B cell (primary cell): ENCODE measurements at regions not wholly inside any gene's neighbourhood (a gene's known extent, or its start where the extent isn't known, plus 50 kb on each side); places are given as distances from the start of the nearest gene placed in this dataset.
"Not testable (repeated sequence)": the region's sequence is repeated elsewhere in the genome, so short reads cannot be mapped to it uniquely, and the experiment has no call there.

ENCODE experiments used
- ATAC-seq: fragments of 200-7000 bp; cut with Tn5 transposase; one replicate; pipeline ENCODE4 v1.10.0; 2021; ENCODE audit warnings: low read depth, mild to moderate bottlenecking, moderate number of reproducible peaks, moderate library complexity
- CTCF ChIA-PET: fragments of 350-600 bp; sonication (Branson Sonifier 250); formaldehyde crosslinking; loops from one replicate; lab custom pipeline; 2021; ENCODE audit warnings: antibody characterized with exemption, inconsistent platforms; lab: Charles Lee
- POLR2A ChIA-PET: fragments of 350-600 bp; sonication (Branson Sonifier 250); formaldehyde crosslinking; loops from one replicate; lab custom pipeline; 2021; ENCODE audit warnings: antibody characterized with exemption; lab: Charles Lee
- DNase-seq: peaks from one replicate; pipeline ENCODE4 v3.0.0; 2013
- H2AFZ ChIP-seq: 2 replicates; pipeline ENCODE4 v1.6.1; 2012; ENCODE audit warnings: mild to moderate bottlenecking, low read depth, low read length; ENCODE audit not compliant: insufficient read depth, poor library complexity, severe bottlenecking
- H3K27ac ChIP-seq, 2 donors: 1 replicate in 1 of 2; 2 replicates in 1 of 2; pipeline ENCODE4 v1.5.1; 2012 to 2013; ENCODE audit warnings: low read length in 2 of 2, mild to moderate bottlenecking in 2 of 2, moderate library complexity in 1 of 2
- H3K27me3 ChIP-seq, 4 experiments: fragments of 200-600 bp in 1 of 4; sonication (generic) in 1 of 4; replicated peaks in 1 of 4; 1 replicate in 2 of 4; 2 replicates in 2 of 4; pipeline versions ENCODE4 v1.6.1 to v1.7.0; 2013 to 2016; ENCODE audit warnings: low read length in 3 of 4, mild to moderate bottlenecking in 2 of 4, mixed read lengths in 1 of 4, moderate library complexity in 1 of 4; ENCODE audit not compliant: insufficient read depth in 4 of 4, control insufficient read depth in 3 of 4; ENCODE audit errors: control extremely low read depth in 1 of 4
- H3K36me3 ChIP-seq, 2 experiments: replicated peaks in 1 of 2; 1 replicate in 1 of 2; 2 replicates in 1 of 2; pipeline versions ENCODE4 v1.6.1 to v1.7.1; 2013; ENCODE audit warnings: low read length in 1 of 2; ENCODE audit not compliant: insufficient read depth in 2 of 2, control insufficient read depth in 1 of 2; ENCODE audit errors: control extremely low read depth in 1 of 2, extremely low read depth in 1 of 2
- H3K4me1 ChIP-seq, 2 donors: fragments of 200-600 bp in 1 of 2; sonication (generic) in 1 of 2; 1 replicate in 1 of 2; 2 replicates in 1 of 2; pipeline versions ENCODE4 v1.5.1 to v1.6.1; 2013 to 2017; ENCODE audit warnings: low read length in 2 of 2; ENCODE audit not compliant: control insufficient read depth in 2 of 2, insufficient read depth in 2 of 2
- H3K4me2 ChIP-seq: replicated peaks from 2 replicates; pipeline ENCODE3; 2012; ENCODE audit warnings: mild to moderate bottlenecking, low read depth, low read length; ENCODE audit not compliant: poor library complexity, severe bottlenecking
- H3K4me3 ChIP-seq, 5 experiments: fragments of 200-600 bp in 1 of 5; sonication (generic) in 1 of 5; 1 replicate in 3 of 5; 2 replicates in 2 of 5; pipeline versions ENCODE4 v1.5.1 to v1.7.0; 2011 to 2016; ENCODE audit warnings: low read length in 4 of 5, mild to moderate bottlenecking in 4 of 5, low read depth in 2 of 5, control low read depth in 1 of 5, moderate library complexity in 1 of 5; ENCODE audit not compliant: insufficient read depth in 1 of 5; ENCODE audit errors: control extremely low read depth in 1 of 5, extremely low read depth in 1 of 5
- H3K79me2 ChIP-seq: fragments of 200-600 bp; sonication (generic); one replicate; pipeline ENCODE4 v1.6.0; 2016; ENCODE audit warnings: low read length; ENCODE audit not compliant: control insufficient read depth, insufficient read depth
- H3K9ac ChIP-seq: fragments of 200-600 bp; sonication (generic); 2 replicates; pipeline ENCODE4 v1.6.1; 2017; ENCODE audit warnings: mild to moderate bottlenecking, low read length, moderate library complexity
- H3K9me3 ChIP-seq, 3 donors: one replicate each; pipeline versions ENCODE4 v1.6.1 to v1.7.1; 2013; ENCODE audit warnings: low read length in 2 of 3; ENCODE audit not compliant: control insufficient read depth in 2 of 3, insufficient read depth in 1 of 3; ENCODE audit errors: control extremely low read depth in 1 of 3
- H4K20me1 ChIP-seq: 2 replicates; pipeline ENCODE4 v1.6.0; 2012; ENCODE audit warnings: mild to moderate bottlenecking, low read length; ENCODE audit not compliant: insufficient read depth, control insufficient read depth, poor library complexity, severe bottlenecking
- H3K27ac Mint-ChIP-seq: one replicate; pipeline ENCODE4 v1.8.0; 2021; ENCODE audit warnings: mixed read lengths
- H3K27me3 Mint-ChIP-seq: one replicate; pipeline ENCODE4 v1.8.0; 2021; ENCODE audit warnings: mixed read lengths
- H3K4me1 Mint-ChIP-seq: one replicate; pipeline ENCODE4 v1.8.0; 2021; ENCODE audit warnings: mixed read lengths
- H3K4me3 Mint-ChIP-seq: one replicate; pipeline ENCODE4 v1.8.0; 2021; ENCODE audit warnings: mixed read lengths
- H3K9me3 Mint-ChIP-seq: one replicate; pipeline ENCODE4 v1.8.0; 2022; ENCODE audit warnings: mixed read lengths; ENCODE audit not compliant: insufficient read depth
- WGBS: methylation state at CpG from one replicate; pipeline ENCODE4 v1.1.5; 2013; ENCODE audit warnings: missing lambda C conversion rate; ENCODE audit not compliant: insufficient coverage; 5-methylcytosine and 5-hydroxymethylcytosine counted together
- intact Hi-C: fragments of 100-400 bp; cut with micrococcal nuclease; formaldehyde crosslinking; loops from one replicate; pipeline ENCODE4 v1.10.0; 2022

GRCh38 chr15:30499233-30499632 lies 52.6 kb upstream of the GOLGA8Q start:
- CTCF ChIA-PET, H3K79me2 ChIP-seq, H3K4me3 Mint-ChIP-seq, DNase-seq, H3K36me3 ChIP-seq, H2AFZ ChIP-seq, H3K4me3 ChIP-seq, H3K27ac ChIP-seq, H3K27me3 Mint-ChIP-seq, H3K9me3 ChIP-seq, intact Hi-C loops, H3K4me1 Mint-ChIP-seq, H4K20me1 ChIP-seq, H3K27ac Mint-ChIP-seq, H3K4me1 ChIP-seq, ATAC-seq, H3K4me2 ChIP-seq, H3K9me3 Mint-ChIP-seq, H3K9ac ChIP-seq, POLR2A ChIA-PET, H3K27me3 ChIP-seq: not testable (repeated sequence)
- no CpG with 5 or more reads among the region's 7 CpGs for WGBS

GRCh38 chr15:30500511-30500910 lies 51.3 kb upstream of the GOLGA8Q start:
- H3K4me2 ChIP-seq, H3K4me3 ChIP-seq, H3K9me3 Mint-ChIP-seq, H3K4me1 Mint-ChIP-seq, H3K27me3 ChIP-seq, H3K36me3 ChIP-seq, H3K27ac ChIP-seq, DNase-seq, H3K9me3 ChIP-seq, intact Hi-C loops, H3K9ac ChIP-seq, H3K27ac Mint-ChIP-seq, H3K4me1 ChIP-seq, H3K79me2 ChIP-seq, CTCF ChIA-PET, H3K4me3 Mint-ChIP-seq, H4K20me1 ChIP-seq, H3K27me3 Mint-ChIP-seq, ATAC-seq, H2AFZ ChIP-seq, POLR2A ChIA-PET: not testable (repeated sequence)
- WGBS = no CpG with 5 or more reads among the region's 2 CpGs
